MCF 10A (cell line): ENCODE measurements at regions not wholly inside any gene's neighbourhood (a gene's known extent, or its start where the extent isn't known, plus 50 kb on each side); places are given as distances from the start of the nearest gene placed in this dataset.

Experiments
- BruUV-seq: library from RNA; stranded (reverse); fragments of 400-500 nt; replicated peaks from 2 replicates; lab custom pipeline; 2021; lab: Mats Ljungman, UMichigan
- CTCF ChIA-PET: fragments of 300-600 bp; sonication (Branson Sonifier 250); formaldehyde crosslinking; extraction: SDS; loops from one replicate; lab custom pipeline; 2021; ENCODE audit warnings: antibody characterized with exemption, inconsistent platforms; lab: Yijun Ruan, JAX
- POLR2A ChIA-PET: fragments of 300-600, 350-650 bp; sonication (Branson Sonifier 250); formaldehyde crosslinking; extraction: SDS; loops from one replicate; lab custom pipeline; 2020; ENCODE audit warnings: antibody characterized with exemption, inconsistent platforms; lab: Yijun Ruan, JAX
- DNase-seq: peaks from one replicate; pipeline ENCODE4 v3.0.0-alpha.2; 2018; ENCODE audit not compliant: unreplicated experiment
- H3K27ac Mint-ChIP-seq: one replicate; pipeline ENCODE4 v1.8.0; 2022; ENCODE audit warnings: mild to moderate bottlenecking, low read depth, mixed read lengths; ENCODE audit not compliant: unreplicated experiment
- H3K27me3 Mint-ChIP-seq: one replicate; pipeline ENCODE4 v1.8.0; 2022; ENCODE audit warnings: mixed read lengths; ENCODE audit not compliant: insufficient read depth, unreplicated experiment
- H3K36me3 Mint-ChIP-seq: one replicate; pipeline ENCODE4 v1.8.0; 2022; ENCODE audit warnings: mild to moderate bottlenecking, moderate library complexity, mixed read lengths; ENCODE audit not compliant: insufficient read depth, unreplicated experiment
- H3K4me1 Mint-ChIP-seq: one replicate; pipeline ENCODE4 v1.8.0; 2022; ENCODE audit warnings: mixed read lengths; ENCODE audit not compliant: insufficient read depth, unreplicated experiment
- H3K4me3 Mint-ChIP-seq: one replicate; pipeline ENCODE4 v1.8.0; 2022; ENCODE audit warnings: mild to moderate bottlenecking, moderate library complexity, mixed read lengths; ENCODE audit not compliant: unreplicated experiment
- H3K9me3 Mint-ChIP-seq: one replicate; pipeline ENCODE4 v1.8.0; 2022; ENCODE audit warnings: mixed read lengths; ENCODE audit not compliant: unreplicated experiment
- CTCF ChIP-seq: fragments of 200-600 bp; IDR thresholded peaks from one replicate; pipeline ENCODE4 v1.8.0; 2022; ENCODE audit warnings: antibody characterized with exemption, mild to moderate bottlenecking; ENCODE audit not compliant: unreplicated experiment
- intact Hi-C: fragments of 100-400 bp; cut with micrococcal nuclease; formaldehyde crosslinking; loops from 2 replicates; pipeline ENCODE4 v1.14.1; 2022

DNA sequence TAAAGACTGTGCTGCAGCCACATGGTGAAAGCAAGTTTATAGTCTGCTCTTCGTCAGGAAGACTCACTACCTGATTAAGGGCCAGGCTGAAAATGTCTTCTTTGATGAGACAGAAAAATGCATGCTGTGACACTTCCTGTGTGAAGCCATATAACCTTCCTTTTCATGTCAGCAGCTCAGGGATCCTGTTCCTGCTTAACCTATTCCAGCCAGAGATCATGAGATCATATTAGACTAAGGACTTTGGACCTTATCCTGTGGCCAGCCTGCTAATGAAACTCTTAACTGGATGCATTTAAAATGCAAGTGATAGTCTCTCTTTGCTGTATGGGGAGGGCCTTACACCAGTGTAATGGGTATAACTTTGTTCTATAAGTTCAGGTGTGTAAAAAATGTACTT lies 165.2 kb downstream of the PTEN start:
- Mint-ChIP-seq H3K27me3 (no peaks in the 10 kb centered on the region), H3K9me3 (no peaks in the 10 kb centered on the region), H3K36me3 (no peaks in the 10 kb centered on the region), H3K4me1 (peaks cover 7% of the 10 kb centered on the region), H3K4me3 (no peak overlapping the region), H3K27ac (no peak overlapping the region)
- no peak for TF ChIP-seq CTCF
- DNase-seq: no peak
- CTCF ChIA-PET: interaction anchor here (0.6 kb wide), 1 partner anchor 21 kb away, joined by 3 read pairs; no protein-coding TSS in a partner anchor
- intact Hi-C loops: no loop called here
- BruUV-seq: no TSS peak
- POLR2A ChIA-PET: no interaction called here

DNA sequence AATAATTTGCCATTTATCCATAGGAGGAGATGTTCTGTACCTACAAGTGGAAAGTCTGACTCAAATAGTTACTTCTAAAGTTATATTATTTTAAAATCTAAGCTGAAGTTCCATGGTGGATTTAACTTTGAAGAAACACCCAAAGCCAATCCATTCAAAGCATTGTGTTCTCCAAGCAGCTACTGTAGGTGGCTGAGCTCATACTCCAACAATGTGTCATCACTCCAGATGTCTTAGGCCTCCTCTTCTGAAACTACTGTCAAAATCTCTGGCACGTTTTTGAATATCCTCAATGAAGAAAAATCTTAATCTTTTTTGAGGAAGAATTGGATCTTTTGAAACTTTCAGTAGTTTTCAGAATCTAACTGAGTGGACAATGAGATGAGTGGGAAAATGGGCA lies 169.1 kb downstream of the PTEN start:
- peak; percentile 49 for DNase-seq
- Mint-ChIP-seq H3K4me1 (peaks cover 7% of the 10 kb centered on the region), H3K36me3 (no peaks in the 10 kb centered on the region), H3K27ac (peak overlapping the region; percentile 46), H3K9me3 (no peaks in the 10 kb centered on the region), H3K4me3 (no peak overlapping the region), H3K27me3 (no peaks in the 10 kb centered on the region)
- CTCF ChIA-PET: interaction anchor here (1.1 kb wide), 1 partner anchor 10 kb away, joined by 6 read pairs; no protein-coding TSS in a partner anchor
- intact Hi-C loops: no loop called here
- no TSS peak for BruUV-seq
- no peak for TF ChIP-seq CTCF
- POLR2A ChIA-PET: interaction anchor here (0.7 to 1.8 kb wide), 5 partner anchors 10 to 56 kb away, joined by 3 to 9 read pairs (median 4); no protein-coding TSS in a partner anchor

DNA sequence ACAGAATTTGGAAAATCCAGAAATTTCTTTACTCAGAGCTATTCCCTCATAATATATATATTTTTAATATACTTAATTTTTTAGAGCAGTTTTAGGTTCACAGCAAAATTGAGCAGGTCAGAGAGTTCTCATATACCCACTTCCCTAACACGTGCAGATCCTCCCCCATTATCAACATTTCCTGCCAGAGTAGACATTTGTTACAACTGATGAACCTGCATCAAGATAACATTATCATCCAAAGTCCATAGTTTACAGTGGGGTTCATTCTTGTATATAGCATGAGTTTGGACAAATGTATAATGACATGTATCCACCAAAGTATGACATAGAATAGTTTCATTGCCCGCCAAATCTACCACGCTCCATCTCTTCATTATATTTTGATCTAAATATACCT lies 170.0 kb downstream of the PTEN start:
- DNase-seq: no peak
- Mint-ChIP-seq H3K27ac (peak overlapping the region; percentile 46), H3K4me1 (peaks cover 7% of the 10 kb centered on the region), H3K36me3 (no peaks in the 10 kb centered on the region), H3K9me3 (no peaks in the 10 kb centered on the region), H3K4me3 (no peak overlapping the region), H3K27me3 (no peaks in the 10 kb centered on the region)
- intact Hi-C loops: no loop called here
- ChIA-PET POLR2A (interaction anchor here (0.7 to 1.8 kb wide), 6 partner anchors 8 to 57 kb away, joined by 3 to 9 read pairs (median 3); no protein-coding TSS in a partner anchor), CTCF (interaction anchor here (0.6 kb wide), 1 partner anchor 11 kb away, joined by 3 read pairs; no protein-coding TSS in a partner anchor)
- no peak for TF ChIP-seq CTCF
- BruUV-seq: no TSS peak

DNA sequence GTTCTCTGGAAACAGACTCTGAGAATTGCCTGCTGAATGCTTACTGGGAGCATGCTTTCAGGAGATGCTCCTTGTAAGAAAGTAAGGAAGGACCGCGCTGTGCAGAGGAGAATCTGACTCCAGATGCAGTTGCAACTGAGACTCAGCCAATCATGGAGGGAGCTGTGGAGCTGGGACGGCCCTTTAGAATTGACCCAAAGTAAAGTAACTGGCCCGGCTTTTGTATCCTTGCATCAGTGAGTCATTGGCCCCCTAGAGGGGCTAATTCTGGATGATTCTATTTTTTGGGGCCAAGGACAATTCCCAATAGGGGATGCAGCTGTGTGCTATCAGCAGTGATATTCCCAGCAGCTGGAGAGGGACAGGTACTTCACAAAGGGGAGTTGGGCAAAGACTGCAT lies 170.4 kb downstream of the PTEN start:
- H3K4me3 Mint-ChIP-seq: no peak overlapping the region
- no peak for TF ChIP-seq CTCF
- no peaks in the 10 kb centered on the region for H3K36me3 Mint-ChIP-seq
- H3K27me3 Mint-ChIP-seq: no peaks in the 10 kb centered on the region
- no peaks in the 10 kb centered on the region for H3K9me3 Mint-ChIP-seq
- H3K27ac Mint-ChIP-seq: no peak overlapping the region
- peaks cover 7% of the 10 kb centered on the region for H3K4me1 Mint-ChIP-seq
- intact Hi-C loops: no loop called here
- DNase-seq: no peak
- BruUV-seq: no TSS peak
- CTCF ChIA-PET: no interaction called here
- POLR2A ChIA-PET: interaction anchor here (1.8 kb wide), 1 partner anchor 8 kb away, joined by 9 read pairs; no protein-coding TSS in a partner anchor
